GM19397 (cell line): ENCODE measurements at regions not wholly inside any gene's neighbourhood (a gene's known extent, or its start where the extent isn't known, plus 50 kb on each side); places are given as distances from the start of the nearest gene placed in this dataset.
"Not testable (repeated sequence)": the region's sequence is repeated elsewhere in the genome, so short reads cannot be mapped to it uniquely, and the experiment has no call there.

Experiments used
- ATAC-seq: cut with Tn5 transposase; IDR thresholded peaks from one replicate; pipeline ENCODE4 v1.9.1; 2021; ENCODE audit warnings: mild to moderate bottlenecking, moderate library complexity; ENCODE audit not compliant: unreplicated experiment

DNA sequence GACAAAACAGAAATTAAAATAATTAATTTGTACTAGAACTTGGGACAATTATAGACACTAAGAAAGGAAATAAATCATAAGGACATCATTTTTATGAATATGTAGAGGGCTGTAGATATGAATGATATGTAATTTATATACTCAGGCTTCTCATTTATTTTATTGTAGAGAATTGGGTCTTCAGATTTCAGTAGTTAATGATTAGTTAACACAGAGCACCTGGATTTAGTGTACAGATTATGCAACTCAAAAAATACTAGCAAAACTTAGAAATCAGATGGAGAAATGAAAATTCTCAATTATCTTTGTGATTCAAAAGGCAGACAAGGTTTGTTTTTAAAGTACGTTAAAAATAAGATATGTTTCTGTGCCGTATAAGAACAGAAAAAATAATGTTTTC is 1311.7 kb upstream of the SLC39A10 start:
- ATAC-seq = no peak

DNA sequence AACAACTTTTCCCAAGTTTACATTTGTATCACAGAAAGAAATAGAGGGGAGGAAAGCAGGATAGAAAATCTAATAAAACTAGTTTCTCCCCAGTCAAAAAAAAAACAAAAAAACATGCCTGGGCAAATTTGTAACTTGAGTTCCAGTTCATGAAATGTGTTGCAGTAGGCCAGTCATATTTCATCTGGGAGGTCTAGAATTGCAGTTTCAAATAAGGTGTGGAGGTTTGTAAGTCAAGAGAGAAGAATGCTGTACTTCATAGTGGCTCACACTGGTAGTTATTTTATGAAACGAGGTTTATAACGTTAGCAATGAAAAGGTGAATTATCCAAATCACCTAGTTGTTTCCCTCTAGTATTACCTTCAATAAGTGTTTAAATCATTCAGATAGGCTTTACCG is 1313.9 kb upstream of the SLC39A10 start:
- ATAC-seq = no peak

DNA sequence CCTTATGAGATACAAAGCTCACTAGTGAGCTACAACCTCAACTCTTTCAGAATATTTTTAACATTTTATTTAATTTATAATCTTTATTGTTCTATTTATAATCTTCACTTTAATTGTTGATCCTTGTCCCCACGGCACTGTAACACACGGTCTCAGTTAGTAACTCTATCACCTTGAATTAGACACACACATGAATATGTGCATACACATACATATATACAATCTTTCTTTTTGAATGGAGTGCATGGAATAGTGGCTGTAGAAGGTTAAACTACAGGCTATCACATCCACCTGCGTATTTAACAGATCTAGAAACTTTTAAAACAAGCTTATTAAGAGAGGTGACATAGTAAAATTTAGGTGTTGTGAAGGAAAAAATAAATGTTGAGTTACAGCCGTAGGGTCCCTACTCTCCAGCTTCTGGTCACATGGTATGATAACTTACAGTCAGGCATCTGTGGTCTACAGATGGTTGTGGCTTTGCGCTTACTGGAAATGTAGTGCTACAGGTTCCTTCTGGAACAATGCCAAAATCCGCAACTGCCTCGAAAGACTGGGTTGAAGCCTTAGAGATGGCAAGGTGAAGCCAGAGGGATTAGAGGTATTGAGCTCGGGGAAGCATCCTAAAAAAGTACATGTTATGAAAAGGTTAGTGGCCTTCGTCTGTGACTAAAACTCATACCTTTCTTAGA is 1324.1 kb upstream of the SLC39A10 start:
- no peak for ATAC-seq

DNA sequence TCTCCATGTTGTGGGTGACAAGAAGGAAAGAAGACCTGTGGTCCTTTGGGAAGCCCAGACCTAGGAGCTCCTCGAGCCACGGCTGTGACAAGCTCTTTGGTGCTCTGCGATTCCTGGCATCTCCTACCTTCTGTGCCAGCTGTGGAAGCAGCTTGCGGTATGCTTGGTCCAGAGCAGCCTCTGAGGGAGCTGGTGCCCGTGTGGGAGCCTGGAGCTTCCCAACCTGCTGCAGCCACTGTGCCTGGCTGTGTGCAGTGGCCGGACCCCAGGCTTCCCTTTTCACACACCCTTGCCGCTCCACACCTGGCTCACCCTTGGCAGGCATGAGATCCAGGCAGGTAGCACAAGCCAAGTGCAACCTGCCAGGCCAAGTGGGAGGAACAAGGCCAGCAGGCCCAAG is 1328.6 kb upstream of the SLC39A10 start:
- no peak for ATAC-seq

DNA sequence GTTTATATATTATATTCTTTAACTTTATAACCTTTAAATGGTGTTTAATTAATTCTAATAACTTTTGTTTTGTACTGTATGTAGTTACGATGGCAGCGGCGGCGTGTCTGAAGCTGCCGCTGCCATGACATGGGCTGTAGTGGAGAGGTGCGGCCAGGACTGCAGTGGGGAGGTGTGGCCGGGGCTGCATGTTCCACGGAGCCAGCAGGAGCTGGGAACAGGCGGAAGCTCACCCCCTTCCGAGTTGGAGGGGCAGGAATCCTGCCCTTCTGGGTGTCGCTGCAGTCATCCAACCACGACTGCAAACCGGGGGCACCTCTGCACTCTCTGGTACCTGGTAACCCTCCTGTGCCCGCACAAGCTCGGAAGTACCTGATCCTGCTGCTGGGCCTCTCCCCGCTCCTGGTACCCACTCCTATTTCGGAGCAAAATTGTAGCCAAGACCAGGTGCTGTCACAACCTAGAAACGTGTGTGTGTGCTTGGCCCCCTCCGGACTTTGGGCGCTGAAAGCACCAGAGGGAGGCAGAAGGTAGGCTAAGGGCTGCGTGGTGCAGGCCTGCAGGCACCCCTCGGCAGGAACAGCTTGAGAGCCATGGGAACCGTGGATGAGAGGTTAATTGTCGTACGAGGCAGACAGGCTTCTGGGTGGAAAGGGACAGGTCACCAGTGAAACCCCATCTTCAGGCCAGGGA is 1329.7 kb upstream of the SLC39A10 start:
- ATAC-seq = no peak

DNA sequence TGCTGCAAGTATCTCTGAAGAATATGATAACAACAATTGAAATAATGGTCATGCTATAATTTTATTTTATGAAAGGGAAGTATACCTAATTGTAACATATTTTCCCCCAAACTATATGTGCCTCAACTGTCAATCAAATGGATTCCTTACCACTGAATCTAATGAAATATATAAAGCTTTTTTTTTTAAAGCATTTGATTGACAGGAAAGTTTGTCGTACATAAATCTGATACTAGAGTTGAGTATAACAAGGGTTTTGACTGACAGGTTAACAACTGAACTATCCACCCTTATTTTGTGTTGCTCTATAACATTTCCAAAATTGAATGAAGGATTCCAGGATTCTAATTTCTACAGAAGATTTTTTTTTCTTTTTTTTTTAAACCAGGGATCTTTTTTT is 1333.3 kb upstream of the SLC39A10 start:
- ATAC-seq = no peak

DNA sequence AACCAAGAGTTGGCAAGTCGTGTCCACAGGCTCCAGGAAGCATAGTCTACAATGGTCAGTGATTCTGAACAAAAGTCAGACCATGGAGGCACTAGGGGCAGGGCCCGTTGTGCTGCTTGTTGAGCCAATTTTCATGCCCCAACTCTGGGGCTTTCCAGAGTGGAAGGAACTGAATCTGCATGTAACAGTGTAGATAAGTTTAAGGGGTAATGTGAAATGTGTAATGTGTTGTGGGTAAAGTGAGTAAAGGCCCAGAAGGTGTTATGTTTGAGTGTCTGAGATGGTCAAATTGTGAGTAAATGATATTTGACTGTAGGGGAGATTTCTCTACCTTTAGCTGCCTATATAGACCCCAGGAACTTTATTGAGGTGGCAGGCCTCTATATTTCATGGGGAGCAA is 1336.5 kb upstream of the SLC39A10 start:
- ATAC-seq = no peak

DNA sequence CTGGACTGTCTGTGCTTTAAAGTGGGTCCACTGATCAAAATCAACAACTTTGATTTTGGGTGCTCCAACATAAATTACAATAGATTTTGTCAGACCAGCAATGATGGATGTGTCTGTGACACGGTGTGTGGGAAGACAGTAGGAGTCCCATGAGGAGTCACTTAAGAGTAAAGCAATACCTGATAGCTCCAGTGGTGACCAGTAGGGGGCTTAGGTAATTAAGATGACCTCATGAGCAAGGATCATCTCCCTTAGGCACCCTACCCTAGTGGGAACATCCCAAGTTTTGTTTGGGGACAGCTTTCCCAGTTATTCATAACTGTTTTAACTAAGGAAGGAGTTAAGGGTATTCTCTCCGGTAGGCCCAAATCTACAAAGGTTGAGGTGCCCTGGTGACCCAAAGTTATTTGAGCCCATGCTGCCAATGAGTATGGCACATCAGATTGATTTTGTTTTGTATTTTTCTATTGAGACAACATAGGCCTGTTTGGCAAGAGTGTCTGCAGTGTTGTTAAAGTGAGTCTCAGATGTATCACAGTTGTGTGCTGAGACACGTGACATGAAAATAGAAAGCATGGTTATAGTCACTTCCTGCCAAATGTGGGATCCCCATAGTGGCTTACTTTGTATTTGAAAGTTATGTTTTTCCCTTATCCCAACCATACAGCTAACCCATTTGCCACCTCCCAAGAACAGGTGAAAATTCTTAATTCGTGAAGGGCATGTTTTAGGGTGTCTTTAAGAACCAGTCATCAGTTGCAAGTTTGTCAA is 1337.6 kb upstream of the SLC39A10 start:
- ATAC-seq = peak; percentile 72

DNA sequence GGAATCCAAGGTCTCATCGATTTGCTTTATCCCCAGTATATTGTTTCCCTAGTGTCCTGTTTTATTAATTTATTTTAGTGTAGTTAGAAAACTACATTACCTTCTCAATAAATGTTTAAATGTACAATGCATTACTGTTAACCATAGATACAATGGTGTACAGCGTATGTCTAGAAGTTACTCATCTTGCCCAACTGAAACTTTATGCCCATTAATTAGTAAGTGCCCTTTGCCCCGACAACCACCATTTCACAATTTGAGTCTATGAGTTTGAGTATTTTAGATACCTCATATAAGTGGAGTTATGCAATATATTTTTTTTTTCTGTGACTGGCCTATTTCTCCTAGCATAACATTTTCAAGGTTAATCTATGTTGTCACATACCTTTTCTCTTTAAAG is 1343.0 kb upstream of the SLC39A10 start:
- ATAC-seq = no peak

DNA sequence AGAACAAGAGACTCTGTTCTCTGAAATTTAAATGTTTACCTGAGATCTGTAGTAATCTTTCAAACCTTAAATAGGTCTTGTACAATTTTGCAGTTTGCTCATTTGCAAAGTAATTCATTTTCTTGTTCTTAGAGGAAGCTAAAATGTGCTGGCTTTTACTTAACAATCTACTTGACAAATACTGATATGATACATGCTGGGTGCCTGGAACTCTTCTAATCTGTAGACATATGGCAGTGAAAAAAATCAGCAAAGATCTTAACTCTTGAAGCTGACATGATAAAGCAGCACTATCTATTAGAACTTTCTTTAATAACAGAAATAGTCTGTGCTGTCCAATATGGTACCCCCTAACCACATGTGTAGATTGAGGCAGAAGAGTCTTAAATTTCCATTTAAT is 1352.8 kb upstream of the SLC39A10 start:
- no peak for ATAC-seq

DNA sequence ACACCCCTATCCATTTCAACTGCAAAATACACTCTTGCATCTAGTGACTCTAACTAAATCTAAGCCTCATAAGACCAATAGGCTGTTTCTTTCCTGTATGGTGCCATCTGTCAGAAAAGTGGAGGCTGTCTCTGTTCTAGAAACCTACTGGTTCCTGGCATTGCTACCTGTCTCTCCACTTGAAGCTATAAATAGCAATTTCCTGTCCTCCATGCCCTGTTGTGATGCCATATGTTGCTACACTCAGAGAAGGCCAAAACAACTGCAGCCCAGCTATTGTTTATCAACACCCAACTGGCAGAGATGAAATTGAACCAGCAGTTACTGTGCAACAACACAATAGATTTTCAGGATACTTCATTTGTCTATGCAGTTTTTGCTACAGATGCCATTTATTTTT is 1355.1 kb upstream of the SLC39A10 start:
- ATAC-seq = no peak

DNA sequence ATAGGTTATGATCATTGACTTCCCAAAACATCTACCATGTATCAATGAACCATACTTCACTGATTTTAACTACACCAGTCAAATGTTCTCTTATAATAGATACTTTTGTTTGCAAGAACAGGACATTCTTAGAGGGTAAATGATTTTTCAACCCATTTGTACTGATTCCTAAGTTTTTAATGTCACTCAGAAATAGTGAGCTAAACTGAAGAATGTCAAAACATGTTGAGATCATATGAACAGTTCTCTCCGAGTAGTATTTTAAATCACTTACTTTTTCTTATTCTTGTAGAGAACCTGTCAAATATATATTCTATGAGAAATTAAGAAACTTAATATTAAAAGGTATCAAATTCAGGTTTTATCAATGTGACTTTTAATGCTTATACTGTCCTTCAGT is 1362.9 kb upstream of the SLC39A10 start:
- ATAC-seq = no peak

DNA sequence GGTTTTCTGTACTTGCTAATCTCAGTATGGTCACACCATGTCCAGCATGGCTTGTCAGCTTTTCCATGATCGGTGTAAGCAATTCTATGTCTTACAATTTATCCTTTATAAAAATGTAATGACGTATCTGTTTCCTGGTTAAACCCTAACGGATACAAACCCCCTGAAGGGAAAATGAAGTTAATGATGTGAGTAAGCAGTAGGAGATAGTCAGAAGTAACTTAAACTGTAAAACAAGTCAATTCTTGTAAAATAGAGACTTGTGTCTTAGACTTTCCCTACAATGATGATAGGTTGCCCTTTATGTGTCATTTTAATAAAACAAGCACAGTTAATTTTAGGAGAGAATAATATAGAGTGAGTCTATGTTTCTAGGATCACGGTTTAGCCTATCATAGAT is 1365.9 kb upstream of the SLC39A10 start:
- no peak for ATAC-seq

DNA sequence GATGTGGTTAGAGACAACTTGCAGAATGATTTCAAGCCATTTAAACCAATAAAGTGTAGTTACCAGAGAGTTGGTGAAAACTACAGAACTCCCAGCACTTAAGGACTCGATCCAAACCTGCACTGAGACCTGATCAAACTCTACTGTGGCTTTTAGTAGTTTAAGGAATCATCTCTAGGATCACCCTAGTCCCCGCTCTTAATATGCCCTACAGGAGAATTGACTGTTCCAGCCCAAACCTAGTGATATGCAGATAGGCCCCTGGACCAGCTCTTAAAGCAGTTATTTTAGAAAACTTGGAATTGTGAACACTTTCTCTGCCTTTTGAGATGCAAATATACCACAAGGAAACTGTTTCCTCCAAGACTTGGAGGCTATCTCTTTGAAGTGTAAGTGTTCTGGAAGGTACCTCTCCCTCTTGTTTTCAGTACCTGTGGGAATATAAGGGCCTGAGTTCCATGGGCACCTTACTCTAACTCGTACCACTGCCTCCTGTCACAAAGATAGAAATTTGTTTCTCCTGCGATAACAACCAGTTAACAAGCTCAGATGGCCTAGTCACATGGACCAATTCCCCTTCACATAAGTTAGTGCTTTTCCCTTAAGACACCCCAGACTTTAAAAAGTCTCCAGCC is 1367.2 kb upstream of the SLC39A10 start:
- ATAC-seq = no peak

DNA sequence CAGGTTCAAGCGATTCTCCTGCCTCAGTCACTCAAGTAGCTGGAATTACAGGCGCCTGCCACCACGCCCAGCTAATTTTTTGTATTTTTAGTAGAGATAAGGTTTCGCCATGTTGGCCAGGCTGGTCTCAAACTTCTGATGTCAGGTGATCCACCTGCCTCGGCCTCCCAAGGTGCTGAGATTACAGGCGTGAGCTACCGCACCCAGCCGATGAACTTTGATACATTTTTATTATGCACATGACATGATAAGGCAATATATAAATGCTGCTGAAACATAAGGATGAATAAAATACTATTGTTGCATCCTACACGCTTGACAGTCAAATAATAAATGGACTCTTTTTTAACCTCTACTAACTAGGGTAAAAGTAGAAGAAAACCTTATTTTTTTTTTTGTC is 1380.4 kb upstream of the SLC39A10 start:
- not testable (repeated sequence) for ATAC-seq

DNA sequence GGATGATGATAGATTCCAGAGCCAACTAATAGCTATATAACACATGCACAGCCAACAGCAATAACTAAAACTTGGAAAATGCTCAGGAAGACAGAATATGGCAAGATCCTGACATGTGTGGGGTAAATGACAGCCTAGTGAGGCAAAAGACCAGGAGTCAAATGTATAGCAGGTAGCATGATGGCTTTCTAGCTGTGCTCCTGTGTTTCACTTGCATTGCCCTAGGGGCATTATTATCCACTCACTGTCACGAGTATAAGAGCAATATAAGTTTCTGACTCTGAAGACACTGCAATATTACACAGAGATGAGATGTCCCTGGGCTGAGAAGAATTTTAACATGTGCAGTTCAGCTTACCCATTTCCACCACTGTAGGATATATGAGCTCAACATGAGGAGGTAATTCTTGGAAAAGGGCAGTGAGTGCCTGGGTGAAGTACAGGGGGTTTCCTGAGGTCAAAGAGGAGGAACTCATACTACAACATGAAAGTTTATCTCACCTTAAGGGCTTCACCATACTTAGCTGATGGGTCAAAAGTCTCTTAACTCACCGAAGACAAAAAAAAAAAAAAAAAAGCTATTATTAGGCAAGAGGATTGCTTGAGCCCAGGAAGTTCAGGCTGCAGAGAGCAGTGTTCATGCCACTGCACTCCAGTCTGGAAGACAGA is 1385.6 kb upstream of the SLC39A10 start:
- ATAC-seq = no peak

DNA sequence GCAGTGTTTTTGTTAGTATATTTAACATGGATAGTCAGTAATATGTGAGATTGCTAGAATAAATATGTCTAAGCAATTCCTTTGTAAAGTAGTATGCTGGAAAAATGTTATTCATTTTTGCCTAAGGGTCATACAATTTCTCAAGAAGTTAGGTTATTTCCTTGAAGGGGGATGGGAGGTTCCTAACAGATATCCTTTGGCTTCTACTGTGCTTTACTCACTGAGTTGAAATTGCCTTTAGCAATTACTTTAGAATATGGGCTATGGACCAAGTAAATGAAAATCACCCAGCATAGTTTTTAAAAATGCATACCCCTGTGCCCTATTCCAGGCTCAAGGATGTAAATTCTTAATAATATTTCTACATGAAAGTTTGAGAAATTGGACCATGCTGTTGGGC is 1386.4 kb upstream of the SLC39A10 start:
- ATAC-seq = no peak

DNA sequence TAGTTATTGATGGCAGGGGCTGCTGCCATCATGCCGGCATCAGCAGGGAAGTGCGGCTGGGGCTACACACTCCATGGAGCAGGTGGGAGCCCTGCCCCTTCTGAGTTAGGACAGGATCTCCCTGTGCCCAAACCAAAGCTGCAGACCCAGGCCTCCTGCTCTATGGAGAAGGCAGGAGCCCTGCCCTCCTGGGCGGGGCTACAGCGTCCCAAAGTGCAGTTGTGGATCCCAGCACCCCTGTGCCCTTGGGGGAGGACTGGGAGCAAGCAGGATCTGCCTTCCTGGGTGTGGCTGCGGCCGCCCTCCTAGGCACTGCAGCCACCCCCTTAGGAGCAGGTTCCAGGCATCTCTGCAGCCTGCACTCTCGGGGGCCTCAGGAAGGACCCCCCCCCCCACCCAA is 1392.4 kb upstream of the SLC39A10 start:
- no peak for ATAC-seq

DNA sequence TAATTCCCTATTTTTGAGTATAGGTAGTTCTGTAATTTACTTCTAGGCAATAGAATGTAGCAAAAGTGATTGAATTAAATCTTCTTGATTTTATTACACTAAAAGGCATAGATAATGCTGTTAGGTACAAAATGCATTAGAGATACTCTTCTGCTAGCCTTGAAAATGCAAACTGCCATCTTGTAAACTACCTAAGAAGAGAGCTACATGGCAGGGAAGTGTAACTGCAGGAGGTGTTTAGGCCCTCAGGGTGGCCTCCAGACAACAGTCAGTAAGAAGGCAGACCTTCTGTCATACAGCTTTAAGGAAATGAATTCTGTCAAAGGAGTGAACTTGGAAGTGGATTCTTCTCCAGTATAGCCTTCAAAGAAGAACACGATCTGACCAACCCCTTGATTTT is 1396.8 kb upstream of the SLC39A10 start:
- ATAC-seq = no peak

DNA sequence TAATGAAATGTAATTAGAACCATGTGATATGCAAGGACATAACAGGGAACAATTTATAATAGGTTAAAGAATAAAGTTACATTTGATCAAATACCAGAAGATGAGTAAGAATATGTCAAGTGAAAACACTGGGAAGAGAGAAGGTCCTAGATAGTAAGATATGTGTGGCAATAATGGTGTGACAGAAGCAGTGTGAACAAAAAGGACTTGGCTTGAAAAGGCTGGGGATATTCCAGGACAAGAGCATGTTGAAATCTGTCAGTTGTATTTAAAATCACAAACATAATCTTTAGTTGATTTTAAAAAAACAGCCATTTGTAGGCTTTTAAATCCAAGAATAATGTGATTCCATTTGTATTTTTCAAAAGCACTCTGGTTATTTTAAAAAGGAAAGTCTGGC is 1399.9 kb upstream of the SLC39A10 start:
- no peak for ATAC-seq
